HL-60 (cell line): ENCODE measurements at regions not wholly inside any gene's neighbourhood (a gene's known extent, or its start where the extent isn't known, plus 50 kb on each side); places are given as distances from the start of the nearest gene placed in this dataset.

ENCODE experiments used
- DNase-seq, 2 experiments: peaks; one replicate each; pipeline ENCODE4 v3.0.0-alpha.2; 2010 to 2020; ENCODE audit warnings: low read depth in 1 of 2, low spot score in 1 of 2
- H3K27ac ChIP-seq: fragments of 250-450 bp; sonication (Bioruptor Pico); replicated peaks from 2 replicates; pipeline ENCODE4 v1.5.1; 2020; ENCODE audit warnings: mild to moderate bottlenecking, moderate library complexity
- H3K27me3 ChIP-seq: fragments of 250-450 bp; sonication (Bioruptor Pico); 2 replicates; pipeline ENCODE4 v1.5.1; 2021; ENCODE audit warnings: mild to moderate bottlenecking, moderate library complexity; ENCODE audit not compliant: insufficient read depth, poor library complexity, severe bottlenecking
- H3K4me3 ChIP-seq: replicated peaks from 2 replicates; pipeline ENCODE4 v1.5.1; 2011; ENCODE audit warnings: mild to moderate bottlenecking, control low read depth, low read length; ENCODE audit not compliant: insufficient read depth
- CTCF ChIP-seq: IDR thresholded peaks from one replicate; pipeline ENCODE4 v1.5.1; 2011; ENCODE audit warnings: low read length, control low read depth, inconsistent platforms; ENCODE audit not compliant: insufficient read depth
- GABPA ChIP-seq: IDR thresholded peaks from 2 replicates; pipeline ENCODE4 v1.6.1; 2012; ENCODE audit warnings: low read depth
- POLR2AphosphoS5 ChIP-seq: IDR thresholded peaks from 2 replicates; pipeline ENCODE4 v1.6.1; 2012; ENCODE audit warnings: low read depth
- SPI1 ChIP-seq: IDR thresholded peaks from 2 replicates; pipeline ENCODE4 v1.6.1; 2012; ENCODE audit warnings: low read depth, mild to moderate bottlenecking, borderline replicate concordance
- TF ChIP-seq, protein P1 (sequence below): IDR thresholded peaks from 2 replicates; pipeline ENCODE4 v1.6.1; 2012; ENCODE audit warnings: low read depth; ENCODE audit not compliant: insufficient replicate concordance

DNA sequence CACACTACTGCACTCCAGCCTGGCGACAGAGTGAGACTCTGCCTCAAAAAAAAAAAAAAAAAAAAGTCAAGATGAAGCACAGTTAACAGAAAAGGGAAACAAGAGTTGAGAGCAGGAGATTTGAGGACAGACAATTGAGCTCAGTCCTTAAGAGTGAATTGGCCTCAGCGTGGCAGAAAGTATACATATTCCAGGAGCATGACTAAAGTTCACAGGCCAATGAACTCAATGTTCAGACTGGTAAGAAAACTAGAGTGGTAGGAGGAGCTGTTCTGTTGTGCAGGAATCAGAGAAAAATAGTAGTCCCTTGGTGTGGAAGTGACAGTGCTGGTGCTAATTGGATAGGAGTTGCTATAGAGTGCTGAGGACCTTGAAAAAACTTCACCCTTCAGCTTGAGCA lies 60.0 kb downstream of the NRN1 start:
- TF ChIP-seq POLR2AphosphoS5 (no peak), GABPA (no peak), CTCF (no peak), SPI1 (no peak)
- TF ChIP-seq, protein P1, sequence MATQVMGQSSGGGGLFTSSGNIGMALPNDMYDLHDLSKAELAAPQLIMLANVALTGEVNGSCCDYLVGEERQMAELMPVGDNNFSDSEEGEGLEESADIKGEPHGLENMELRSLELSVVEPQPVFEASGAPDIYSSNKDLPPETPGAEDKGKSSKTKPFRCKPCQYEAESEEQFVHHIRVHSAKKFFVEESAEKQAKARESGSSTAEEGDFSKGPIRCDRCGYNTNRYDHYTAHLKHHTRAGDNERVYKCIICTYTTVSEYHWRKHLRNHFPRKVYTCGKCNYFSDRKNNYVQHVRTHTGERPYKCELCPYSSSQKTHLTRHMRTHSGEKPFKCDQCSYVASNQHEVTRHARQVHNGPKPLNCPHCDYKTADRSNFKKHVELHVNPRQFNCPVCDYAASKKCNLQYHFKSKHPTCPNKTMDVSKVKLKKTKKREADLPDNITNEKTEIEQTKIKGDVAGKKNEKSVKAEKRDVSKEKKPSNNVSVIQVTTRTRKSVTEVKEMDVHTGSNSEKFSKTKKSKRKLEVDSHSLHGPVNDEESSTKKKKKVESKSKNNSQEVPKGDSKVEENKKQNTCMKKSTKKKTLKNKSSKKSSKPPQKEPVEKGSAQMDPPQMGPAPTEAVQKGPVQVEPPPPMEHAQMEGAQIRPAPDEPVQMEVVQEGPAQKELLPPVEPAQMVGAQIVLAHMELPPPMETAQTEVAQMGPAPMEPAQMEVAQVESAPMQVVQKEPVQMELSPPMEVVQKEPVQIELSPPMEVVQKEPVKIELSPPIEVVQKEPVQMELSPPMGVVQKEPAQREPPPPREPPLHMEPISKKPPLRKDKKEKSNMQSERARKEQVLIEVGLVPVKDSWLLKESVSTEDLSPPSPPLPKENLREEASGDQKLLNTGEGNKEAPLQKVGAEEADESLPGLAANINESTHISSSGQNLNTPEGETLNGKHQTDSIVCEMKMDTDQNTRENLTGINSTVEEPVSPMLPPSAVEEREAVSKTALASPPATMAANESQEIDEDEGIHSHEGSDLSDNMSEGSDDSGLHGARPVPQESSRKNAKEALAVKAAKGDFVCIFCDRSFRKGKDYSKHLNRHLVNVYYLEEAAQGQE = no peak
- Histone ChIP-seq H3K27ac (no peak overlapping the region), H3K4me3 (no peak overlapping the region), H3K27me3 (no peaks in the 10 kb centered on the region)
- DNase-seq = no peak

DNA sequence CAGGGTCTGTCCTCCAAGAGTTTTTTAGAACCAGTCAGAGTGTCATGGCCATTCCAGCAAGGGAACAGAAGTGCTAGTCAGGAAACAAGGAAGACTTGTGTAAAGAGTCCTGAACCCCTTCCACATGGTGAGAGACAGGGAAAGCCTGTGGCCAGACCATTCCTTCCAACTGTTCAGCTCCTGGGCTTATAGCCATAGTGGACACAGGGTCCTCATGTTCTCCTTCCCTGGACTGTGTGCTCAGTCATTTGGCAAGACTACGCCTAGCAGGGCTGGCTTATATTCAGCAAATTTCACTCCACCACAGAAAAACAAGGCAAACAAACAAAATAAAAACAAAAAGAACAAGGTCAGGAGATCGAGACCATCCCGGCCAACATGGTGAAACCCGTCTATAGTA lies 60.5 kb downstream of the NRN1 start:
- DNase-seq = no peak
- Histone ChIP-seq H3K4me3 (no peak overlapping the region), H3K27me3 (no peaks in the 10 kb centered on the region), H3K27ac (no peak overlapping the region)
- TF ChIP-seq CTCF (no peak), GABPA (no peak), SPI1 (no peak), POLR2AphosphoS5 (no peak)
- TF ChIP-seq, protein P1 = no peak

DNA sequence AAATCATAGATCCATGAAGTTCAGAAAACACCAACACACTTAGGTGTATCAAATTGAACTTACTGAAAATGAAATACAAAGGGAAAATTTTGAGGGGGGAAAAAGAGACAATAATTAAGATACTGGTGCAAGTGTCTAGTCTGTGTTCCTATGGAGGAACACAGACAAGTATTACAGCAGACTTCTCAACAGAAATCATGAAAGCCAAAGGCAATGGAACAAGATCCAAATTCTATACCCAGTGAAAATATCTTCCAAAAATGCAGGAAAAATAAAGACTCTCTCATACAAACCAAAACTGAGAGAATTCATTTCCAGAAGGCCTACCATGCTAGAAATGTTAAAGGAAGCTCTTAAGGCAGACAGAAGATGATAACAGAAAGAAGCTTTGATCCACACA lies 63.1 kb downstream of the NRN1 start:
- Histone ChIP-seq H3K27ac (no peak overlapping the region), H3K27me3 (no peaks in the 10 kb centered on the region), H3K4me3 (no peak overlapping the region)
- no peak for DNase-seq
- TF ChIP-seq POLR2AphosphoS5 (no peak), SPI1 (no peak), CTCF (no peak), GABPA (no peak)
- TF ChIP-seq, protein P1 = no peak
